ENCODE measurements at regions not wholly inside any gene's neighbourhood (a gene's known extent, or its start where the extent isn't known, plus 50 kb on each side); places are given as distances from the start of the nearest gene placed in this dataset.

GRCh38 chr4:165631912-165632311 lies 241.1 kb upstream of the TLL1 start:
- Histone ChIP-seq H3K9me2 (ENCODE audit: low read depth, low read length) (no peaks in the 10 kb centered on the region), H3K4me3 (ENCODE audit: low read depth, low read length, poor library complexity, severe bottlenecking) (no peak overlapping the region), H3K27ac (ENCODE audit: low read depth, low read length, poor library complexity, severe bottlenecking) (no peak overlapping the region), H3K36me3 (ENCODE audit: insufficient read depth, low read length) (no peaks in the 10 kb centered on the region), H3K4me2 (ENCODE audit: low read length) (no peak overlapping the region), H2AFZ (ENCODE audit: low read length) (no peak overlapping the region), H4K20me1 (ENCODE audit: insufficient read depth, low read length) (no peaks in the 10 kb centered on the region), H3K9ac (ENCODE audit: low read length) (no peak overlapping the region), H3F3A (ENCODE audit: insufficient read depth, low read length) (no peaks in the 10 kb centered on the region), H3K79me2 (ENCODE audit: insufficient read depth, low read length) (no peaks in the 10 kb centered on the region), H3K4me1 (ENCODE audit: insufficient read depth, low read length, severe bottlenecking) (no peaks in the 10 kb centered on the region), H3K27me3 (ENCODE audit: insufficient read depth, low read length) (no peaks in the 10 kb centered on the region), H3K9me3 (ENCODE audit: low read length) (no peaks in the 10 kb centered on the region)
- TF ChIP-seq, protein P1, sequence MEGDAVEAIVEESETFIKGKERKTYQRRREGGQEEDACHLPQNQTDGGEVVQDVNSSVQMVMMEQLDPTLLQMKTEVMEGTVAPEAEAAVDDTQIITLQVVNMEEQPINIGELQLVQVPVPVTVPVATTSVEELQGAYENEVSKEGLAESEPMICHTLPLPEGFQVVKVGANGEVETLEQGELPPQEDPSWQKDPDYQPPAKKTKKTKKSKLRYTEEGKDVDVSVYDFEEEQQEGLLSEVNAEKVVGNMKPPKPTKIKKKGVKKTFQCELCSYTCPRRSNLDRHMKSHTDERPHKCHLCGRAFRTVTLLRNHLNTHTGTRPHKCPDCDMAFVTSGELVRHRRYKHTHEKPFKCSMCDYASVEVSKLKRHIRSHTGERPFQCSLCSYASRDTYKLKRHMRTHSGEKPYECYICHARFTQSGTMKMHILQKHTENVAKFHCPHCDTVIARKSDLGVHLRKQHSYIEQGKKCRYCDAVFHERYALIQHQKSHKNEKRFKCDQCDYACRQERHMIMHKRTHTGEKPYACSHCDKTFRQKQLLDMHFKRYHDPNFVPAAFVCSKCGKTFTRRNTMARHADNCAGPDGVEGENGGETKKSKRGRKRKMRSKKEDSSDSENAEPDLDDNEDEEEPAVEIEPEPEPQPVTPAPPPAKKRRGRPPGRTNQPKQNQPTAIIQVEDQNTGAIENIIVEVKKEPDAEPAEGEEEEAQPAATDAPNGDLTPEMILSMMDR (IDR thresholded peaks at IDR 0.05; ENCODE audit: low read length): no peak
- TF ChIP-seq EZH2 (IDR thresholded peaks at IDR 0.05; ENCODE audit: borderline replicate concordance, low read length): no peak

- H3K27ac ChIP-seq (ENCODE audit: low read depth, low read length, poor library complexity, severe bottlenecking): no peak overlapping the region
- H3K9me3 ChIP-seq (ENCODE audit: low read length): no peaks in the 10 kb centered on the region
- no peaks in the 10 kb centered on the region for H4K20me1 ChIP-seq (ENCODE audit: insufficient read depth, low read length)
- H3K27me3 ChIP-seq (ENCODE audit: insufficient read depth, low read length): no peaks in the 10 kb centered on the region
- TF ChIP-seq, protein P1 (IDR thresholded peaks at IDR 0.05; ENCODE audit: low read length): no peak
- H3K36me3 ChIP-seq (ENCODE audit: insufficient read depth, low read length): no peaks in the 10 kb centered on the region
- H3K9me2 ChIP-seq (ENCODE audit: low read depth, low read length): no peaks in the 10 kb centered on the region
- H3K4me1 ChIP-seq (ENCODE audit: insufficient read depth, low read length, severe bottlenecking): no peaks in the 10 kb centered on the region
- H3K9ac ChIP-seq (ENCODE audit: low read length): no peak overlapping the region
- H3F3A ChIP-seq (ENCODE audit: insufficient read depth, low read length): no peaks in the 10 kb centered on the region
- H3K79me2 ChIP-seq (ENCODE audit: insufficient read depth, low read length): no peaks in the 10 kb centered on the region
- no peak overlapping the region for H2AFZ ChIP-seq (ENCODE audit: low read length)
- no peak overlapping the region for H3K4me2 ChIP-seq (ENCODE audit: low read length)
- H3K4me3 ChIP-seq (ENCODE audit: low read depth, low read length, poor library complexity, severe bottlenecking): no peak overlapping the region
These were observed 238.3 kb upstream of the TLL1 start for GRCh38 chr4:165634766-165635165.

GRCh38 chr4:165635381-165635780 lies 237.7 kb upstream of the TLL1 start:
- Histone ChIP-seq H3K4me1 (ENCODE audit: insufficient read depth, low read length, severe bottlenecking) (no peaks in the 10 kb centered on the region), H2AFZ (ENCODE audit: low read length) (no peak overlapping the region), H3K79me2 (ENCODE audit: insufficient read depth, low read length) (no peaks in the 10 kb centered on the region), H3K4me3 (ENCODE audit: low read depth, low read length, poor library complexity, severe bottlenecking) (no peak overlapping the region), H3F3A (ENCODE audit: insufficient read depth, low read length) (no peaks in the 10 kb centered on the region), H3K9me3 (ENCODE audit: low read length) (no peaks in the 10 kb centered on the region), H3K27ac (ENCODE audit: low read depth, low read length, poor library complexity, severe bottlenecking) (no peak overlapping the region), H3K4me2 (ENCODE audit: low read length) (no peak overlapping the region), H3K9me2 (ENCODE audit: low read depth, low read length) (no peaks in the 10 kb centered on the region), H3K9ac (ENCODE audit: low read length) (no peak overlapping the region), H4K20me1 (ENCODE audit: insufficient read depth, low read length) (no peaks in the 10 kb centered on the region), H3K27me3 (ENCODE audit: insufficient read depth, low read length) (no peaks in the 10 kb centered on the region), H3K36me3 (ENCODE audit: insufficient read depth, low read length) (no peaks in the 10 kb centered on the region)
- no peak for TF ChIP-seq EZH2 (IDR thresholded peaks at IDR 0.05; ENCODE audit: borderline replicate concordance, low read length)
- TF ChIP-seq, protein P1 (IDR thresholded peaks at IDR 0.05; ENCODE audit: low read length): no peak
